Natural killer cell (primary cell): ENCODE measurements at regions not wholly inside any gene's neighbourhood (a gene's known extent, or its start where the extent isn't known, plus 50 kb on each side); places are given as distances from the start of the nearest gene placed in this dataset.

ENCODE experiments used
- ATAC-seq, 3 donors: fragments of 150-1000 bp in 2 of 3; fragments of 200-7000 bp in 1 of 3; cut with Tn5 transposase; 1 replicate in 1 of 3; 2 replicates in 2 of 3; pipeline ENCODE4 v1.10.0; 2021; ENCODE audit warnings: mild to moderate bottlenecking in 2 of 3, moderate library complexity in 2 of 3
- DNase-seq, 2 donors: peaks; one replicate each; pipeline versions ENCODE4 v3.0.0 to v3.0.0-alpha.2; 2013 to 2021; ENCODE audit warnings: mixed read lengths in 1 of 2
- H3K27ac ChIP-seq: one replicate; pipeline ENCODE4 v1.5.1; 2013; ENCODE audit warnings: mild to moderate bottlenecking, low read length
- H3K27me3 ChIP-seq: one replicate; pipeline ENCODE4 v1.6.1; 2013; ENCODE audit warnings: low read length; ENCODE audit not compliant: control insufficient read depth, insufficient read depth
- H3K36me3 ChIP-seq: one replicate; pipeline ENCODE4 v1.6.1; 2013; ENCODE audit warnings: low read length; ENCODE audit not compliant: control insufficient read depth, insufficient read depth
- H3K4me1 ChIP-seq: one replicate; pipeline ENCODE4 v1.6.1; 2013; ENCODE audit warnings: low read length; ENCODE audit not compliant: control insufficient read depth, insufficient read depth
- H3K4me3 ChIP-seq: one replicate; pipeline ENCODE4 v1.5.1; 2013; ENCODE audit warnings: low read length
- H3K9me3 ChIP-seq: one replicate; pipeline ENCODE4 v1.6.1; 2013; ENCODE audit warnings: low read length; ENCODE audit not compliant: control insufficient read depth, insufficient read depth
- H3K27ac Mint-ChIP-seq, 2 donors: one replicate each; pipeline ENCODE4 v1.8.0; 2022; ENCODE audit warnings: mild to moderate bottlenecking in 2 of 2, mixed read lengths in 2 of 2, moderate library complexity in 1 of 2
- H3K27me3 Mint-ChIP-seq, 2 donors: one replicate each; pipeline ENCODE4 v1.8.0; 2022; ENCODE audit warnings: low read depth in 2 of 2, mixed read lengths in 2 of 2
- H3K36me3 Mint-ChIP-seq: one replicate; pipeline ENCODE4 v1.8.0; 2022; ENCODE audit warnings: mixed read lengths
- H3K4me1 Mint-ChIP-seq, 2 donors: one replicate each; pipeline ENCODE4 v1.8.0; 2022; ENCODE audit warnings: mixed read lengths in 2 of 2
- H3K4me3 Mint-ChIP-seq: one replicate; pipeline ENCODE4 v1.8.0; 2022; ENCODE audit warnings: mild to moderate bottlenecking, moderate library complexity, mixed read lengths
- H3K9me3 Mint-ChIP-seq, 2 donors: one replicate each; pipeline ENCODE4 v1.8.0; 2022; ENCODE audit warnings: mixed read lengths in 2 of 2
- WGBS: methylation state at CpG from one replicate; pipeline ENCODE4 v1.1.7; 2013; ENCODE audit warnings: missing lambda C conversion rate; ENCODE audit not compliant: insufficient coverage; 5-methylcytosine and 5-hydroxymethylcytosine counted together
- intact Hi-C: fragments of 100-400 bp; cut with micrococcal nuclease; formaldehyde crosslinking; loops from one replicate; pipeline ENCODE4 v1.14.2; 2022
- TF ChIP-seq, protein P1 (sequence below): fragments of 200-600 bp; IDR thresholded peaks from one replicate; pipeline ENCODE4 v1.8.0; 2022; ENCODE audit warnings: antibody characterized with exemption

DNA sequence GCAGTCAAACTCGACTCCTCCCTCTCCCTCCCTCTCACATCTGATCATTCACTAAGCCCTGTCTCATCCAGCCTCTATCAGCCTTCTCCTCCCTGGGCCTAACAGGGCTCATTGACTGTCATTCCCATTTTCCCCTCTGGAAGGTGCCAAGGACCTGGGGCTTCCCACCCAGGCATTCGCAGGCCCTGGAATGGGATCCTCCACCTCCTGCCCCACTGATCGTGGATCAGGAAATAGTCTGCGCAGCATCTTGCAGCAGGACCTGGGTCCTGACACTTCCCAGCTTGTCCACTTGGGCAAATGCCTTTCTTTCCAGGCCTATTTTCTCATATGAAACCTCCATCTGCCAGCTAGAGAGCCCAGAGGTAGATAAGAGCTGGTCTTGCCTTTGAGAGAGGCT lies 71.2 kb upstream of the ZC3H12A start:
- Histone ChIP-seq H3K27me3 (no peaks in the 10 kb centered on the region), H3K4me1 (no peaks in the 10 kb centered on the region), H3K4me3 (no peak overlapping the region), H3K27ac (no peak overlapping the region), H3K36me3 (no peaks in the 10 kb centered on the region), H3K9me3 (no peaks in the 10 kb centered on the region)
- H3K4me3 Mint-ChIP-seq: no peak overlapping the region
- DNase-seq: no peak
- TF ChIP-seq, protein P1, sequence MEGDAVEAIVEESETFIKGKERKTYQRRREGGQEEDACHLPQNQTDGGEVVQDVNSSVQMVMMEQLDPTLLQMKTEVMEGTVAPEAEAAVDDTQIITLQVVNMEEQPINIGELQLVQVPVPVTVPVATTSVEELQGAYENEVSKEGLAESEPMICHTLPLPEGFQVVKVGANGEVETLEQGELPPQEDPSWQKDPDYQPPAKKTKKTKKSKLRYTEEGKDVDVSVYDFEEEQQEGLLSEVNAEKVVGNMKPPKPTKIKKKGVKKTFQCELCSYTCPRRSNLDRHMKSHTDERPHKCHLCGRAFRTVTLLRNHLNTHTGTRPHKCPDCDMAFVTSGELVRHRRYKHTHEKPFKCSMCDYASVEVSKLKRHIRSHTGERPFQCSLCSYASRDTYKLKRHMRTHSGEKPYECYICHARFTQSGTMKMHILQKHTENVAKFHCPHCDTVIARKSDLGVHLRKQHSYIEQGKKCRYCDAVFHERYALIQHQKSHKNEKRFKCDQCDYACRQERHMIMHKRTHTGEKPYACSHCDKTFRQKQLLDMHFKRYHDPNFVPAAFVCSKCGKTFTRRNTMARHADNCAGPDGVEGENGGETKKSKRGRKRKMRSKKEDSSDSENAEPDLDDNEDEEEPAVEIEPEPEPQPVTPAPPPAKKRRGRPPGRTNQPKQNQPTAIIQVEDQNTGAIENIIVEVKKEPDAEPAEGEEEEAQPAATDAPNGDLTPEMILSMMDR: no peak
- 84% methylated on average over 4 of the region's 4 CpGs for WGBS
- ATAC-seq: no peak
- intact Hi-C loops: no loop called here
- H3K36me3 Mint-ChIP-seq: no peaks in the 10 kb centered on the region
- H3K27ac Mint-ChIP-seq: no peak overlapping the region
- peaks cover 3 to 6% of the 10 kb centered on the region in 2 donors for H3K27me3 Mint-ChIP-seq
- H3K9me3 Mint-ChIP-seq: no peaks in the 10 kb centered on the region
- no peaks in the 10 kb centered on the region for H3K4me1 Mint-ChIP-seq

GRCh38 chr1:37404711-37405110 lies 69.7 kb upstream of the ZC3H12A start:
- Histone ChIP-seq H3K36me3 (no peaks in the 10 kb centered on the region), H3K27me3 (no peaks in the 10 kb centered on the region), H3K4me1 (no peaks in the 10 kb centered on the region), H3K9me3 (no peaks in the 10 kb centered on the region), H3K4me3 (no peak overlapping the region), H3K27ac (no peak overlapping the region)
- TF ChIP-seq, protein P1: no peak
- H3K4me3 Mint-ChIP-seq: no peak overlapping the region
- no peak for DNase-seq
- no peak overlapping the region for H3K27ac Mint-ChIP-seq
- ATAC-seq: no peak
- H3K4me1 Mint-ChIP-seq: no peaks in the 10 kb centered on the region
- 73% methylated on average over 4 of the region's 4 CpGs for WGBS
- H3K9me3 Mint-ChIP-seq: no peaks in the 10 kb centered on the region
- H3K36me3 Mint-ChIP-seq: no peaks in the 10 kb centered on the region
- intact Hi-C loops: no loop called here
- H3K27me3 Mint-ChIP-seq: peaks cover 0 to 3% of the 10 kb centered on the region in 2 donors

- WGBS: 41% methylated on average over 6 of the region's 7 CpGs
- no peaks in the 10 kb centered on the region for H3K4me1 ChIP-seq
- no peaks in the 10 kb centered on the region for H3K27me3 ChIP-seq
- Mint-ChIP-seq H3K36me3 (no peaks in the 10 kb centered on the region), H3K9me3 (no peaks in the 10 kb centered on the region), H3K27me3 (peaks cover 0 to 3% of the 10 kb centered on the region in 2 donors), H3K4me1 (no peaks in the 10 kb centered on the region), H3K27ac (no peak overlapping the region), H3K4me3 (no peak overlapping the region)
- DNase-seq (no peak), ATAC-seq (no peak)
- no peak overlapping the region for H3K27ac ChIP-seq
- H3K9me3 ChIP-seq: no peaks in the 10 kb centered on the region
- H3K36me3 ChIP-seq: no peaks in the 10 kb centered on the region
- H3K4me3 ChIP-seq: no peak overlapping the region
- intact Hi-C loops: no loop called here
- TF ChIP-seq, protein P1: no peak
Measured at GRCh38 chr1:37410105-37410504, 64.3 kb upstream of the ZC3H12A start.

GRCh38 chr1:37410815-37411214 lies 63.6 kb upstream of the ZC3H12A start:
- intact Hi-C loops: no loop called here
- no peaks in the 10 kb centered on the region for H3K4me1 ChIP-seq

More at GRCh38 chr1:37410815-37411214, 63.6 kb upstream of the ZC3H12A start:
- no peaks in the 10 kb centered on the region for H3K36me3 Mint-ChIP-seq
- H3K36me3 ChIP-seq: no peaks in the 10 kb centered on the region
- H3K27me3 Mint-ChIP-seq: peaks cover 0 to 3% of the 10 kb centered on the region in 2 donors
- WGBS: 27% methylated on average over 7 of the region's 7 CpGs
- H3K4me3 ChIP-seq: no peak overlapping the region
- no peak overlapping the region for H3K27ac Mint-ChIP-seq
- TF ChIP-seq, protein P1: no peak
- H3K27ac ChIP-seq: no peak overlapping the region
- H3K4me1 Mint-ChIP-seq: no peaks in the 10 kb centered on the region
- H3K4me3 Mint-ChIP-seq: no peak overlapping the region
- ATAC-seq: no peak
- no peak for DNase-seq
- no peaks in the 10 kb centered on the region for H3K9me3 Mint-ChIP-seq
- H3K9me3 ChIP-seq: no peaks in the 10 kb centered on the region
- H3K27me3 ChIP-seq: no peaks in the 10 kb centered on the region
